Breast epithelium (tissue), 3 donors: ENCODE measurements at regions not wholly inside any gene's neighbourhood (a gene's known extent, or its start where the extent isn't known, plus 50 kb on each side); places are given as distances from the start of the nearest gene placed in this dataset.

ENCODE experiments used
- POLR2A ChIP-seq: fragments of 450-650 bp; IDR thresholded peaks from one replicate; pipeline ENCODE4 v1.6.1; 2016; ENCODE audit warnings: antibody characterized with exemption, mild to moderate bottlenecking, moderate library complexity
- TF ChIP-seq, protein P1 (sequence below), 3 donors: fragments of 450-650 bp; IDR thresholded peaks; one replicate each; pipeline ENCODE4 v1.5.1; 2016 to 2017; ENCODE audit warnings: antibody characterized with exemption in 3 of 3, mild to moderate bottlenecking in 3 of 3, moderate library complexity in 3 of 3

DNA sequence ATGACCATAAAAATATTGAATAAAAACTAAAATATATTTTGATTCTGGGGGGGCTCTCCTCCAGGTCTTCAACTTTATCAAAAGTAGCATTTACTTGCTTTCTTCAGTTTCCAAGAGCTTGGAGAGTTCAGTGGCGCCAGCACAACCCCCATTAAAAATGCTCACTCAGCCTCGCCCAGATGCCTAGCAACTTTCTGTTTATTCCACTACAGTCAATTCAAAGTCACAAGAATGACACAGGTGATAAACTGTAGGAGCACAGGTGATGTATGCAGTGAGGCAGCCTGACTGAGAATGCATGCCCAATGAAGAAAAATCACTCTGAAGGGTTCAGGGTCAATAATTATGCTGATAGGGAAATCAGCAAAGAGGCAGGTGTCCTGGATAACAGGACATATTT, 159.4 kb upstream of the ATP1B1 start:
- TF ChIP-seq, protein P1, sequence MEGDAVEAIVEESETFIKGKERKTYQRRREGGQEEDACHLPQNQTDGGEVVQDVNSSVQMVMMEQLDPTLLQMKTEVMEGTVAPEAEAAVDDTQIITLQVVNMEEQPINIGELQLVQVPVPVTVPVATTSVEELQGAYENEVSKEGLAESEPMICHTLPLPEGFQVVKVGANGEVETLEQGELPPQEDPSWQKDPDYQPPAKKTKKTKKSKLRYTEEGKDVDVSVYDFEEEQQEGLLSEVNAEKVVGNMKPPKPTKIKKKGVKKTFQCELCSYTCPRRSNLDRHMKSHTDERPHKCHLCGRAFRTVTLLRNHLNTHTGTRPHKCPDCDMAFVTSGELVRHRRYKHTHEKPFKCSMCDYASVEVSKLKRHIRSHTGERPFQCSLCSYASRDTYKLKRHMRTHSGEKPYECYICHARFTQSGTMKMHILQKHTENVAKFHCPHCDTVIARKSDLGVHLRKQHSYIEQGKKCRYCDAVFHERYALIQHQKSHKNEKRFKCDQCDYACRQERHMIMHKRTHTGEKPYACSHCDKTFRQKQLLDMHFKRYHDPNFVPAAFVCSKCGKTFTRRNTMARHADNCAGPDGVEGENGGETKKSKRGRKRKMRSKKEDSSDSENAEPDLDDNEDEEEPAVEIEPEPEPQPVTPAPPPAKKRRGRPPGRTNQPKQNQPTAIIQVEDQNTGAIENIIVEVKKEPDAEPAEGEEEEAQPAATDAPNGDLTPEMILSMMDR (IDR thresholded peaks at IDR 0.05) = no peak
- TF ChIP-seq POLR2A = no peak
